ENCODE measurements at regions not wholly inside any gene's neighbourhood (a gene's known extent, or its start where the extent isn't known, plus 50 kb on each side); places are given as distances from the start of the nearest gene placed in this dataset.

- no peak for TF ChIP-seq REST (IDR thresholded peaks at IDR 0.05; ENCODE audit: insufficient read depth in 1 of 2, low read depth in 2 of 2, low read length in 2 of 2)
- TF ChIP-seq POLR2AphosphoS5 (IDR thresholded peaks at IDR 0.05; ENCODE audit: low read depth, low read length): no peak
- TF ChIP-seq SIN3A (IDR thresholded peaks at IDR 0.05; ENCODE audit: borderline replicate concordance, insufficient read depth, low read length): no peak
These were observed 69.2 kb upstream of the FAM171A1 start for GRCh38 chr10:15440204-15440711.

Data from PFSK-1 (cell line).